CD4-positive, alpha-beta T cell treated with Interleukin-15 for 1 hour (primary cell): ENCODE measurements at regions not wholly inside any gene's neighbourhood (a gene's known extent, or its start where the extent isn't known, plus 50 kb on each side); places are given as distances from the start of the nearest gene placed in this dataset.
"Not testable (repeated sequence)": the region's sequence is repeated elsewhere in the genome, so short reads cannot be mapped to it uniquely, and the experiment has no call there.

Source experiments
- DNase-seq: peaks from one replicate; pipeline ENCODE4 v3.0.0-alpha.2; 2020

DNA sequence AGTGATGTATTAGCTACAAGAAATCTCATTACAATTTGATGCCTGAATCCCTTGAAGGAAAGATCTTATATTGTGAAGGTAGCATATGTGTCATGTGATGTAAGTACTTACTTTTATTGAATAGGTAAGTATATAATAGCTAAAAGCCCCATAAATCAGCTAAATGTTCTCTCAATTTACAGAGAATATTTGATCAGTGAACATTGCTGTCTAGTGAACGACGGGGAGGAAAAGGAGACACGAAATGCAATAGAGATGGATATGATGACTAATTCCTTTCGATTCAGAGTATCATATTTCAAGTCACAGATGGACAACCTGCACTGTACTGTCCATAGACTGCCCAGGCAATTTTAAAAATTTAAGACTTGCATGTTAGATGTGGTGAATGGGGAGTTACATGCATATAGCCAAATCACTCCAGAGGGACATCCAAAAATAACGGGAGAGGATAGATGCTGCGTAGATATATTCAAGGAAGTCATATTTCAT, 462.1 kb upstream of the CDIN1 start:
- DNase-seq: no peak

DNA sequence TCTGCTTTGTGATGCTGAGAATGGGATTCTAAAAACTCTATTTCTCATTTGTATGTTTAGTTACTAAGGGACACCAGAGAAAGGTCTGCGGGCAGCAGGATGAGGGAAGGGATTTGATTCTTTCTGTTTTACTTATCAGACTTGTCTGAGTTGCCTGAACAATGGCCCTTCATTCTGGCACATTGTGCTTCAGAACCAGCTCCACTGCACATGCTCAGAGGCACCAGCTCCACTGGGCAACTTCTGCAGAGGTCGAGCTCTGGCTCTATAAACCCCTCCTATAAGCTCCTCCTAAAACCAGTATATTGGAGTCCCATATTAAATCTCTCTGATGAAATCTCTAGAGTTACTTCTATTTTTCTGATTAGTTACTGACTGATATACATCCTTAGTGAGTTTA, 453.2 kb upstream of the CDIN1 start:
- no peak for DNase-seq

DNA sequence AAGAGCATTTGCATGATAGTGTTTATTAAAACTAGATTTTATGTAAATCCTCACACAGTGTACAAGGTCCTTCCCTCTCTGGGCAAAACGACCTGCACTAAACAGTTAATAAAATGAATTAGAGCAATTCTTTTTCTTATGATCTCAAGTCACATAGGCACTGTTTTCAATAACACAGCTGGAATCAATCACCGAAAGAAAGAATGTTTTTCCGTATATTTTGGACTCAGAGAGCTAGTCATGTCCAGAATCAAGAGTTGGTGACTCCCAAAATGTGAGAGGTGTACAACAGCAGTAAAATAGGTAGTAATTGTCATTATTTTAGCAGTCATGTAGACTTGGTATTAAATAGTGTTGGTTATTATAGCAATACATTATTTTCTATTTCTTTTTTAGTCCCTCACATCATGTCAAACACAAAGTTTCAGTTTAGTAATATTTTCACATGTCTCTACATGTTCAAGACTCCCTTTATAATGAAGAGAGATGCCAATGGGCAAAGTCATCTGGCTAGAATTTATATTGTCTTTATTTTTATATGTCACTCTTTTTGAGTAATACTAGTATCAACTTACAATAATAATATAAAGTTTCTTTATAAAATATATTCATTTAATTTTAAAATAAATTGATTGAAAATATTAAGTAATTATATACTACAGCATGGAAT, 448.6 kb upstream of the CDIN1 start:
- DNase-seq: no peak

DNA sequence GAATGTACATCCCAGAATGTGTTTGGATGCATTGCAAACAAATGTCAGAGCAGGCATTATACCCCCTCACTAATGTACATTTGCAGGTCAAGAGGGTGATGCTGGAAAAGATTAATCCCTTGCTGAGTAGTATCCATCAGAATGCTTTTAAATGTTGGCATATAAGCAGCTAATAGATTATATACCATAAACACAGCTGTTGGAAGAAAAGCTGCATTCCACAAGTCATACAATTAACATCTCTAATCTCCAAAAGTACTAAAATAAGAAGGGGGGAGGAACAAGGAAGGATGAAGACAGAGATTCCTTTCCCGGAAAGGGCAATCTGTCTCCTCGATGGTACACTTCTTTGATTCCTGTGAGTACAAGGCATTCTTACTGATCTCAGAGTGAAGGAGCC, 445.7 kb upstream of the CDIN1 start:
- no peak for DNase-seq

DNA sequence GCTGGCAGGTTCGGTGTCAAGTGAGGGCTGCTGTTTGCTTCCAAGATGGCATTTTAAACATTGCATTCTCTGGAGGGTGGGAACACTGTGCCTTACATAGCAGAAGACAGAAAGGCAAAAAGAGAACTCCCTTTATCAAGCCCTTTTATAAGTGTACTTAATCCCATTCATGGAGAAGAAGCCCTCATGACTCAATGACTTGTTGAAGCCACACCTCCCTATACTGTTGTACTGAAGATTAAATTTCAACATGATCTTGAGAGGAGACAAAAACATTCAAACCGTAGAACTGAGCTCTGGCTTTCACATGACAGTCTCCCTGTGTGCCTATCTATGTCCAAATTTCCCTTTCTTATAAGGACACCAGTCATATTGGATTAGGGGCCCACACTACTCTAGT, 443.4 kb upstream of the CDIN1 start:
- no peak for DNase-seq

DNA sequence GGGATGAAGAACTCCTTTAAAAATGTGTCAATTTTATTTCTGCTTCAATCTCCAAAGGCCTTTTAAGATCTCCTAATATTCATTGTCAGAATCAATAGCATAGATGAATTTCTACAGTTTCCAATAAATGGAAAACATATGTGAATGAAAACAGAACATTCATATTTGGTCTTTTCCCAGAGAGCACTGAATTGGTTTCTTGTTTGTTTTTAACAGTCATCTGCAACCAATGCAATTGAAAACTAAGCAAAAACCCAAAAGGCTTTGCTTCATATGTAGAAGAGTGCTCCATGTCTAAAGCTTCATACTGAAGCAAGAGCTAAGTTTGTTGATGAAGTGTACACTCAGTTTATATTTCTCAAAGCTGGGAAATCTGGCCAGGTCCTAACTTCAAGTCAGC, 426.5 kb upstream of the CDIN1 start:
- DNase-seq: no peak

DNA sequence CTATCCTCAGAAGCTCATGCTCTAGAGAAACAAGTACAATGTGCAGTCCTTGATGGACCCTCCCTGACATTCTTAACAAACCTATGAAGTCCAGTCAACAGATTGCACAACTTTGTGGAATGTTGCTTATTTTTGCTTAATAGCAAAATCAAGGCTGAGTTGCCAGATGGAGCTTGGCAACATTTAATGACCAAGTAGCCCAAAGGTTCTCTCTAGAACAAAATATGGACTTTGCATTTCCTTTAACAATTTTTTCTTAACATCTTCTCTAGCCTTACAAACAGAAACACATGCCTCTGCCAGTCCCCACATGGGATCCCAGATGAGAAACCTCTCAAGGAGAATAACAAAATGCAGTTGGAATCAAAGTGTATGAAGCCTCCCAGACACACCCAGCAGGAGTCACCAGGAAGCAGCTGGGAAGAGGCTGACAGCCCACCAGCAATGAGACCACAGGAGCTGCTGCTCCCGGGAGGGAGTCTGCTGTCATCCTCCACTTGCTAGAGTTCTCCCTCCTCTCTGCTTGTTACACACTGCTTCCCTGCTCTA, 422.5 kb upstream of the CDIN1 start:
- no peak for DNase-seq

DNA sequence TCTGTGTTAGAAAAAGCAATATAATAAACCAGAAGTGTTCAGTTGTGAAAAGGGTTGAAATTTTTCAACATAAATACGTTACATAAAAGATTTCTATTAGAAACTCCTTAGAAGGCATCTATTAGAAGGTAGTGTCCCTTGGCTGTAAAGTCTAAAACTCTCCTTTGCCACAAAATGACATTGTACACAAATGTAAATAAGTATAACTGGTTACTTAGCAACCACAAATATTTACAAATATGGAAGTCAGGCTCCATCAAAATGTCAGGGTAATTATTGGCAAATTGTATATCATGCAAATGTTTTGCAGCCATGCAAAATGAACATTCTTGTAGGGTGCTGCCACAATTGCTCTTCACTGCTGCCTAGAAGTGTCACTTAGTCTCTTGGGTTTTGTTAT, 419.1 kb upstream of the CDIN1 start:
- DNase-seq: no peak

DNA sequence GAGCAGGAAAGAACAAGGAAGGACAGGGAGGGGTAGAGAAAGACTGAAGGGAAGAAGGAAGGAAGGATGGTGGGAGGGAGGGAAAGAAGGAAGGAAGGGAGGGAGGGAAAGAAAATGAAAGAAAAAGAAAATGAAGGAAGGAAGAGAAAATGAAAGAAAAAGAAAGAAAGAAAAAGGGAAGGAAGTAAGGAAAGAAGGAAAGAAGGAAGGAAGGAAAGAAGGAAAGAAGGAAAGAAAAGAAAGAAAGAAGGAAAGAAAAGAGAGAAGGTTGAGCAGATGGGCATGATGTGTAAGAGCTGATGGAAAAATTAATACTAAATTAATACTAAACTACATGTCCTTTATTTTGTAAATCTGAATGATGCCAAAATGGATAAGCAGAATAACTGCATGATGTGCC, 418.3 kb upstream of the CDIN1 start:
- DNase-seq: no peak

DNA sequence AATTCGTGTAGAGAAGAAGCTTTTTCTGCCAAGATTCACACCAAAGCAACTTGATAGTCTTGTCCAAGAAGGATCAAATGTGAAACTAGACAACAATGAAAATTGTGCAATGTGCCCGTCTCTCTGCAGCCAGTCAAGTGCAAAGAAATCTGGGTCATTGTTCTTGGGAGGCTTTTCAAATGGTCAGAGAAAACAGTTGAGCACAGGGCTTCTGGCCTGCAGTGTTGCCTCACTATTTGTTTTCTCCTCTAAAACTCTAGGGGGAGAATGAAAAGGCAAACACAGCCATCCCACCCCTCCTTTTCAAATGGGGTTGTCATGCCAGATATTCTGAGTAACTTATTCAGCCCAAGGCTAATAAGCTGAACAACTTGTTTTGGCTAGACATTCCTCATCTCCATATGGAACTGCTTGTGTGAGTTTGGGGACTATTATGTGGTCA, 417.6 kb upstream of the CDIN1 start:
- no peak for DNase-seq

DNA sequence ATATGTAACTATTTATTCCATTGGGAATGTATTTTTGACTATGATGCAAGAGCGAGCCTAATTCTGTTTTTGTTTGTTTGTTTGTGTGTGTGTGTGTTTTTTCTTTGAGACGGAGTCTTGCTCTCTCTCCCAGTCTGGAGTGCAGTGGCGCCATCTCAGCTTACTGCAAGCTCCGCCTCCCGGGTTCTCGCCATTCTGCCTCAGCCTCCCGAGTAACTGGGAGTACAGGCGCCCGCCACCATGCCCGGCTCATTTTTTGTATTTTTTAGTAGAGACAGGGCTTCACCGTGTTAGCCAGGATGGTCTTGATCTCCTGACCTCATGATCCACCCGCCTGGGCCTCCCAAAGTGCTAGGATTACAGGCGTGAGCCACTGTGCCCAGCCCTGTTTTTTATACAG, 415.4 kb upstream of the CDIN1 start:
- not testable (repeated sequence) for DNase-seq

DNA sequence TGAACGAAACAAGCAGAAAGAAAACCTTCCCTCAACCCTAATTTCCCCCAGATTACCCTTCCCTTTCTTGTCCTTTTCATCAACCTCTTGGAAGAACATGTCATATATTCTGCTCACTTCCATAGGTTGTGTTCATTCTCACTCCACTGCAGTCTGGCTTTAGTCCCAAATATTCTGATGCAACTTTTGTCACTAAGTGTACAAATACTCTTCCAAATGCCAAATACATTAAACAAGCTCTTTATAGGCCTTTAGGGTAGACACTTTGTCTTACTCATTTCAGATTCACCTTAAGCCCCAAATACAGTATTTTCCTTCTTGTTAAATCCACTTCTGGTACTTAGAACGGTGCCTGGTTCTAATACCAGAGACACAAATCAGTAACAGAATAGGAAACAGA, 406.5 kb upstream of the CDIN1 start:
- DNase-seq: no peak

DNA sequence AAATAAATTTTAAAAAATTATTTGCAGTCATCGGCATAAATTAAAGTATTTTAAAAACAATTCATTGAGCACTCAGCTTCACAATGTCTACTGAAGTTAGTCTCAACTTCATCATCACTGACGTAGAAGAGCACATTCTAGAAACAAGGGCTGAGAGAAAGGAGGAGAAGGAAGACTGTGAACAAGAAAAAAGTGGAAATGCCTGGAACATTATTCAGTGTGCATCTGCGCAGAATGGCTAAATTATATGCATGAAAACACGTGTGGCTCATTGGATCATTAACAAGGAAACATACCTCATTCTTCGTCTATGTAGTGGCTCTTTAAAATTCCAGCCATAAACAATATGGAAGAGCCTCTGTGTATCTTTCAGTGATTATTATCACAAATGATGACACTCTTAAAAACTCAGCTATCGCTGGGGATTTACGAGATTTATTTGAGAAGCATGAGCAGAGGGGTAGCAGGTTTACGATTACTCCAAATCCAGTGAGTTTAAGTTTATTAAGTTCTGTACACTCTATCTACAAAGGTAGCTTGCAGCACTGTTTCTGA, 404.2 kb upstream of the CDIN1 start:
- DNase-seq: no peak

DNA sequence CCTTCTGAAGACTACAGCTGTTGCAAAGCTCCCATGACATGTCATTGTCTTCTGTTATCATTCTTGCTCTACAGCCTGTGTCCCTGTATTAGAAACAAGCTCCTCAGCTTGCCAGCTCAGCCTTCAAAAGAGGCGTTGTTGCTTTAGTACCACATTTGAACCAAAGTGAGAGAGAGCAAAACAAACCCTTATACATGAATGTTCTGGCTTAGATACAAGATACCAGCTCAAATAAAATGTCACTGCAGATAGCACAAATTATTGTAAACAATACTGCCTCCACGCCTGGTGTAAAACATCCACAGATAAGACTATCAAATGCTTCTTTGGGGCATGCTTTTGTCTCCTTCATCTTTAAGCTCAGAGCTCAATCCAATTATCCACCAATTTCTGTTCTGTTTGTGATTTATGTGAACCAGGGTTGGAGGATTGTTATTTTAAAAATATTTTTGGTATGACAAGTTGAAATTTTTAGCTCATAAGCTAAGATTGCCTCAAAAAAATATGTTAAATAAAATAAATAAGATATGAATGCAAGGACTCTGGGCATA, 403.6 kb upstream of the CDIN1 start:
- no peak for DNase-seq

DNA sequence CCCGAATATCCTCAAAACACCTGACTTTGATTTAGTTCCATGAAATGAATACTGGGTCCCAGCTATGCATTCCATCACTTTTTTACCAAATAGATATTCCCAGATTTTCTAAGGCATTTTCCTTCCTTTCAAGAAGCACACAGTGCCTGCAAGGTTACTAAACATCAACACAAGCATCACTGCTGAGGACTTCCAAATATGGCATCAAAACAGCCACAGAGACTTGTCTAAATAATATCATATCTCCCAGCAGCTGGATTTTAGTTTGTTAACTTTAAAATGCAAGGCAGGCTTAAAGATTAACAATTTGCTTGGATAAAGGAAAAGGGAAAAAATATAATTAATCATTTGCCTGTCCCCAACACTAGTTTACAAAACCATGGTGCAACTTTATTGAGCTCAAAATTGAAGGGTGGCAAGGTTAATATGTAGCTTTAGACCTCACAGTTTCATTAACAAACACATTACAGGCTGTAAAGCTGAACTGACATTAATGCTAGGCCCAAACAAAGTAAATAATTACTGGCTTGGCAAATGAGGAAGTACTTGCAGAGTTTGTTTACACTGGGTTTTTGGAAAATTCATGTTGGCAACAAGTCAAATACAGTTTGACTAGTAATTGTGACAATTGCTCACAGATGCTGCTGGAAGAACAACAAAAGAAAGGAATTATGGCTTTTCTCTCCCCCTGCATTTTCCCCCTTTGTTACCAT, 401.7 kb upstream of the CDIN1 start:
- DNase-seq: no peak

DNA sequence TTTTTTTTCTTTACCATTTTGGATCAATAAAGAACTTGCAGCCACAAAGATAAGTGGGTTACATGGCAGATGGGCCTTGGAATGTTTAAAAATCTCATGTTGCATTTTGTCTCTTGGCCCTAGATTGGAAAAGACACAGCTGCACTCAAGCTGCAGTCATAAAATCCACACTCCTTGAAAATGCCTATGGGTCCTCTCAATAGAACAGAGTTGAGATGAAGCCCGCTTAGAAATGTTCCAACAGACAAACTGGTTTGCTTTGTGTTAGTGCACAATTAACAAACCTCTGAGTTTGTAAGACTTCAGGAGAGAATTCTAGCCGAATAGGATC, 401.2 kb upstream of the CDIN1 start:
- no peak for DNase-seq

DNA sequence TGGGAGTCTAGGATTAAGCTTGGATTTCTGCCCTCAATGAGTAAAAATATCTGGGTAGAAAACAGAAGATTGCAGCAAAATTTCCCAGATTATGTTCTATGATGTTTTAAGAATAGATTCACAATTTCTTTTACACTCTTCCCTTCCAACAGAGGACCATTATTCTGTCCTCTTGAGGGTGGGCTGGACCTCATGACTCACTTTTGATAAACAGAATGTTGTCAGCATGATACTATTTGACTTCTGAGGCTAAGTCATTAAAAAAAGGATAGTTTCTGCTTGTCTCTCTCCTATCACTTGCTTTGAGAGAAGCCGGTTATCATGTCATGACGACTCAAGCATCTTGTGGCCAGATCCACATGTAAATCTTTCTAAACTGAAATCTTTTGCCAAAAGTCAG, 396.2 kb upstream of the CDIN1 start:
- no peak for DNase-seq

DNA sequence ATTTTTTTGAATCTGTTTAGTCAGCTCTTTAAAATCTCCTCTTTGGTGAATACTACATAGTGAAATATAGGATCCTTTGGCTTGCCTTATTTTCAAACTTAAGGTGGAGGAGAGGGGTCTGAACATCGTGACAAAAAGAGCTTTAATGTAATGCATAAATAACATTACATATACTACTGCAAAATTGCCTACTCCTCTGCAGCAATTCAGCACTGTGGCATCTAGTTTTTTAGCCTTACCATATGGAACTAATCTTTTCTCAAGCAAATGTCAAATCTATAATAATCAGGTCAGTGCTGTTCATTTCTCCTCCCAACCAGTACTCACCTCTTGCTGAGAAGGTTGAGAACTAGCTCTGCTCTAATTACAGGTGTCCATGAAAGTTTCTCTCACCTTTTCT, 394.0 kb upstream of the CDIN1 start:
- no peak for DNase-seq

DNA sequence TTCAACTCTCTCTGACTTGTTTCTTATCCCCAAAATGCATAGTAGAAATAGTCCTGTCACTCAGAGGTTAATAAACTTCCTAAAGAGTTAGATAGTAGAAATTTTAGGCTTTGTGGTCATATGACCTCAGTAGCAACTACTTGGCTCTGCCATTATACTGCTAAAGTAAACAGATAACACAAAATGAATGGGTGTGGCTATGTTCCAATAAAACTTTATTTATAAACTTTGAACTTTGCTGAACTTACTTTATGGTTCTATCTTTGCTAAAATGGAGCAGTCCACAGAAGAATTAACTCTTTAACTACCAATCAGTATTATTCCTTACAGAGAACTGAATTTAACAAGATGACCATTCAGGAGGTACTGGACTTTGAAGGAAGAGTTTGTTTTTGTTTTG, 393.6 kb upstream of the CDIN1 start:
- DNase-seq: no peak

DNA sequence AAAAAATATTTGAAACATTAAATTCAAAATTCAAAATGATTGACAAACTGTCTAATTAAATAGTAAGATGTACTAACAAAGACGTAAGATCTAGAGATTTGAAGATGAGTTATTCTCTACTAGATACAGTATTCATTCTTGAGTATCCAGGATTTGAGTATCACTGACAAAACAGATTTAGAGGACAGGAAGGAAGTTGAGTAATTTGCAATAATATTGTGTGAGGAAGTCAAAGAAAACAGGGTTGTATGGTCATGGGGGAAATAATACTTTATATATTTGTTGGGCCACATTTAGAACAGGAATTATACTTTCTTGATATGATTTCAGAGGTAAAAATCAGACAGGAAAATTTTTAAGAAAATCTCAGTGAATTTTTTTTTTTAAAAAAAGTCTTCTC, 393.1 kb upstream of the CDIN1 start:
- DNase-seq: no peak

DNA sequence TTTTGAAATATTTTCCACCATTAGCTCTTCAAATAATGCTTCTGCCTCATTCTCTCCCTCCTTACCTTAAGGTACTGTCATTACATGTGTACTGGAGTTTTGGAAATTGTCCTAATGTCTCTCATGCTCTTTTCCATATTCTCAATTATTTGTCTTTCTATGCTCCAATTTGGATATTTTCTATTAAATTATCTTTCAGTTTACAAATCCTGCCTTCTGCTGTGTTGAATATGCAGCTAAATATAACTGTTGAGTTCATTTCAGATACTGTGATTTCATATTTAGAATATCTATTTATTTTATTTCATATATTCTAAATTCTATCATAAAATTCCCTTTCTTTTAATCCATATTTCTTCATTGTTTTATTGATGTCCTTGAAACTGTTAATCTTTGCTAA, 388.0 kb upstream of the CDIN1 start:
- DNase-seq: no peak

DNA sequence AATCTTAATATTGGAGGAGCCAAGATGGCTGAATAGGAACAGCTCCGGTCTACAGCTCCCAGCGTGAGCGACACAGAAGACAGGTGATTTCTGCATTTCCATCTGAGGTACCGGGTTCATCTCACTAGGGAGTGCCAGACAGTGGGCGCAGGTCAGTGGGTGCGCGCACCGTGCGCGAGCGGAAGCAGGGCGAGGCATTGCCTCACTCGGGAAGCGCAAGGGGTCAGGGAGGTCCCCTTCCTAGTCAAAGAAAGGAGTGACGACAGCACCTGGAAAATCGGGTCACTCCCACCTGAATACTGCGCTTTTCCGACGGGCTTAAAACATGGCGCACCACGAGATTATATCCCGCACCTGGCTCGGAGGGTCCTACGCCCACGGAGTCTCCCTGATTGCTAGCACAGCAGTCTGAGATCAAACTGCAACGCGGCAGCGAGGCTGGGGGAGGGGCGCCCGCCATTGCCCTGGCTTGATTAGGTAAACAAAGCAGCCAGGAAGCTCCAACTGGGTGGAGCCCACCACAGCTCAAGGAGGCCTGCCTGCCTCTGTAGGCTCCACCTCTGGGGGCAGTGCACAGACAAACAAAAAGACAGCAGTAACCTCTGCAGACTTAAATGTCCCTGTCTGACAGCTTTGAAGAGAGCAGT, 383.9 kb upstream of the CDIN1 start:
- not testable (repeated sequence) for DNase-seq

DNA sequence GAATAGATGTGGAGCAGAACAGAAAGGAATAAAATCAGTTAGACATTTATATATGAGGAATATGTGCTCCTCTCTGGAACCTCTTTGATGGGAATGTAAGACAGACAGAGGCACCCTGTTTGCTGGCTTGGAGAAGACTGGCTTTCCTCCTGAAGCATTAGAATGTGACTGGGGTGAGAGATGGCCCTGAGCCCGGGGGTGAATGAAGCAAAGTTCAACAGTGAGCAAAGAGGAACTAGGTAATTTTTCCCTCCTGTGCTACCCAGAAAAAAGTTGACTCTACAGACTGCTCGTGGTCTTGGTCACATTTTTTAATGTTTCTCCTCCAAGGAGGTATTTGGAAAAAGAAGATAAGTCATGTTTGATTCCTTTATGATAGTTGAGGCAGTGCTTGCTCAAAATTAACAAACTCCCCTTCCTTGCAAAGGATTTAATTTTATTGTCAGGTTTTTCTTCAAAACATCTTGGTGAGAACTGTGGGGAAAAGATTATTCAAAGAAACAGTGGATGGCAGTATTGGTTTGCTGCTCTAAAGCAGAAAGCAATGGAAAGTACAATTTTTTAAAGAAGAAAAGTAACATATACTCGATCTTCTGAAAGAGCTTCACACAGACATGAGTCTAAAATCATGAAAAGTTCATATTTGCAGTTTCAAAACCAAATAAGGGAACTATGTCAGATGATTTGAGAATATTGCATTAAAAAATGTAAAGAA, 370.4 kb upstream of the CDIN1 start:
- no peak for DNase-seq
